ENCODE measurements at regions not wholly inside any gene's neighbourhood (a gene's known extent, or its start where the extent isn't known, plus 50 kb on each side); places are given as distances from the start of the nearest gene placed in this dataset.

DNA sequence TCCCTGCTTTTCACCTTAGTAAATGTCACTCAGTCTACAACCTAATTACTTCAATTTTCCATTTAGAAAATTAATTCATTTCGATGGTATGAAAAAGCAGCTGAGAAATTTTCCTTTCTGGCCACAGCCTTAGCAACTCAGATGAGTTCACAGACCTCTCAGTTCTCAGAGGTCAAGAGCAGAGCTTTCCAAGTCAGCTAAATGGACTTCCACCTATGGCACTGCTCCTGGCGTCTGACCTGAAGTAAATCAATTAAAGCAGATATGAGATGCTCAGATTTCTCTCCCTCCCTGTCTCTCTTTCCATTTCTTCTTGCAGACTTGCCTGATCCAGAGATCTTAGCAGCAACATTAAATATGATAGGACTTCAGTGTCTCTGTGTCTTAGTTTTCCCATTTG lies 412.6 kb downstream of the QKI start:
- H3K4me3 ChIP-seq (ENCODE audit: low read depth, low read length): no peak overlapping the region
- no peak for DNase-seq (ENCODE audit: low read depth)
- no peak for TF ChIP-seq CTCF (IDR thresholded peaks at IDR 0.05; ENCODE audit: control insufficient read depth, extremely low read depth, insufficient read depth)

DNA sequence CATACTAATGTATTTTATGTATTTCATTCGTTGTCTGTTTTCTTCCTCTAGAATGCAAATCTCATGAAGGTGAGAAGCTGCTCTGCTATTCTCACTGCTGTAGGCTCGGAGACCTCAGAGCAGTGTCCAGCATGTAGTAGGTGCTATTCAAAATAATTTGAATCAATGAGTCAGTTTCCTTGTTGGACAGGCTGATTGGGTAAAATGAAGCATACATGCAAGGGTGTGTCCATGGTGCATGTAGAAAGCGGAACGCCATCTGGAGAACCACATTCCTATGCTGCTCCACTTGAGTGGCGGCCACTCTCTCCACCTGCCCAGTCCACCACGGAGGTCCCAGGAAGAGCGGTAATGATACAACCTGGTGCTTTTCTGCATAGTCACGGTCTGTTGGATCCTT lies 412.1 kb downstream of the QKI start:
- no peak for DNase-seq (ENCODE audit: low read depth)
- H3K4me3 ChIP-seq (ENCODE audit: low read depth, low read length): no peak overlapping the region

DNA sequence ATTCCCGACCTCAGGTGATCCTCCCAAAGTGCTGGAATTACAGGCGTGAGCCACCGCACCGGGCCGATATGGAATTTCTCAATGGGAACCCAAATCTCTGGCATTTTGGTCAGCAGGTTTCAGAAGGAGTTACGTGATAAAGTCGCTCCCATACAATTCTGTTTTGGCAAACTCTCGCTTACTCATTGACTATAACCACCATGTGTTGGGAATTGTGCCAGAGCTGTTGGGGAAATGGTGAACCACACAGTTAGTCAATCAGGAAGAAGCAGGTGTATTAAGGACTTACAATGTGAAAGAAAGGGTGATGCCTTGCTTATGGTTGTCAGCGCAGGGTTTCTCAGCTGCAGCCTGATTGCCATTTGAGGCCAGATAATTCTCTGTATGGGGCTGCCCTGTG lies 410.5 kb downstream of the QKI start:
- no peak for DNase-seq (ENCODE audit: low read depth)
- TF ChIP-seq CTCF (IDR thresholded peaks at IDR 0.05; ENCODE audit: control insufficient read depth, extremely low read depth, insufficient read depth): no peak

More for the DNA sequence above, 412.1 kb downstream of the QKI start:
- TF ChIP-seq CTCF (IDR thresholded peaks at IDR 0.05; ENCODE audit: control insufficient read depth, extremely low read depth, insufficient read depth): no peak

DNA sequence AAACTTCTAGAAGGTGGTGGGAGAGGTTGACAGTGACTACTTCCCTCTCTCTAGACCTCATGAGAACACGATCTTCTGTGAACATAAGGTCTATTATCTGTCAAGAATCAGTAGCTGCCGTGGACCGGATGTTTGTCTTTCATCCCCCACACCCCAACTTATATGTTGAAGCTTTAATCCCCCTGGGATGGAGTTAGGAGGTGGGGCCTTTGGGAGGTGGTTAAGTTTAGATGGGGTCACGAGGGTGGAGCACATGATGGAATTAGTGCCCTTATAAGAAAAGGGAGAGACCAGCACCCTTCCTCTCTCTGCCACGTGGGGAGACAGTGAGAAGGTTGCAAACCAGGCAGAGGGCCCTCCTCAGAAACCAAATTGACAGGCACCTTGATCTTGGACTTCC lies 409.1 kb downstream of the QKI start:
- no peak for TF ChIP-seq CTCF (IDR thresholded peaks at IDR 0.05; ENCODE audit: control insufficient read depth, extremely low read depth, insufficient read depth)

More for the DNA sequence above, 410.5 kb downstream of the QKI start:
- H3K4me3 ChIP-seq (ENCODE audit: low read depth, low read length): no peak overlapping the region

GRCh38 chr6:163820745-163821458 lies 406.4 kb downstream of the QKI start:
- TF ChIP-seq CTCF (IDR thresholded peaks at IDR 0.05; ENCODE audit: control insufficient read depth, extremely low read depth, insufficient read depth): no peak
- H3K4me3 ChIP-seq (ENCODE audit: low read depth, low read length): no peak overlapping the region
- DNase-seq (ENCODE audit: low read depth): no peak

More for the DNA sequence above, 409.1 kb downstream of the QKI start:
- DNase-seq (ENCODE audit: low read depth): no peak
- no peak overlapping the region for H3K4me3 ChIP-seq (ENCODE audit: low read depth, low read length)

GRCh38 chr6:163820171-163820570 lies 405.7 kb downstream of the QKI start:
- no peak for TF ChIP-seq CTCF (IDR thresholded peaks at IDR 0.05; ENCODE audit: control insufficient read depth, extremely low read depth, insufficient read depth)

GRCh38 chr6:163818719-163819118 lies 404.2 kb downstream of the QKI start:
- DNase-seq (ENCODE audit: low read depth): no peak
- no peak overlapping the region for H3K4me3 ChIP-seq (ENCODE audit: low read depth, low read length)
- TF ChIP-seq CTCF (IDR thresholded peaks at IDR 0.05; ENCODE audit: control insufficient read depth, extremely low read depth, insufficient read depth): no peak

More at GRCh38 chr6:163820171-163820570, 405.7 kb downstream of the QKI start:
- no peak overlapping the region for H3K4me3 ChIP-seq (ENCODE audit: low read depth, low read length)
- DNase-seq (ENCODE audit: low read depth): no peak
